HL-60 (cell line): ENCODE measurements at regions not wholly inside any gene's neighbourhood (a gene's known extent, or its start where the extent isn't known, plus 50 kb on each side); places are given as distances from the start of the nearest gene placed in this dataset.

Experiments
- DNase-seq, 2 experiments: peaks; one replicate each; pipeline ENCODE4 v3.0.0-alpha.2; 2010 to 2020; ENCODE audit warnings: low read depth in 1 of 2, low spot score in 1 of 2
- H3K27ac ChIP-seq: fragments of 250-450 bp; sonication (Bioruptor Pico); replicated peaks from 2 replicates; pipeline ENCODE4 v1.5.1; 2020; ENCODE audit warnings: mild to moderate bottlenecking, moderate library complexity
- H3K27me3 ChIP-seq: fragments of 250-450 bp; sonication (Bioruptor Pico); 2 replicates; pipeline ENCODE4 v1.5.1; 2021; ENCODE audit warnings: mild to moderate bottlenecking, moderate library complexity; ENCODE audit not compliant: insufficient read depth, poor library complexity, severe bottlenecking
- H3K4me3 ChIP-seq: replicated peaks from 2 replicates; pipeline ENCODE4 v1.5.1; 2011; ENCODE audit warnings: mild to moderate bottlenecking, control low read depth, low read length; ENCODE audit not compliant: insufficient read depth
- CTCF ChIP-seq: IDR thresholded peaks from one replicate; pipeline ENCODE4 v1.5.1; 2011; ENCODE audit warnings: low read length, control low read depth, inconsistent platforms; ENCODE audit not compliant: insufficient read depth
- GABPA ChIP-seq: IDR thresholded peaks from 2 replicates; pipeline ENCODE4 v1.6.1; 2012; ENCODE audit warnings: low read depth
- POLR2AphosphoS5 ChIP-seq: IDR thresholded peaks from 2 replicates; pipeline ENCODE4 v1.6.1; 2012; ENCODE audit warnings: low read depth
- REST ChIP-seq: IDR thresholded peaks from 2 replicates; pipeline ENCODE4 v1.6.1; 2012; ENCODE audit warnings: low read depth; ENCODE audit not compliant: insufficient replicate concordance
- SPI1 ChIP-seq: IDR thresholded peaks from 2 replicates; pipeline ENCODE4 v1.6.1; 2012; ENCODE audit warnings: low read depth, mild to moderate bottlenecking, borderline replicate concordance

GRCh38 chr13:63896321-63896720, 2480.7 kb upstream of the PCDH20 start:
- DNase-seq = no peak
- Histone ChIP-seq H3K27me3 (no peaks in the 10 kb centered on the region), H3K4me3 (no peak overlapping the region), H3K27ac (no peak overlapping the region)
- TF ChIP-seq CTCF (no peak), POLR2AphosphoS5 (no peak)

DNA sequence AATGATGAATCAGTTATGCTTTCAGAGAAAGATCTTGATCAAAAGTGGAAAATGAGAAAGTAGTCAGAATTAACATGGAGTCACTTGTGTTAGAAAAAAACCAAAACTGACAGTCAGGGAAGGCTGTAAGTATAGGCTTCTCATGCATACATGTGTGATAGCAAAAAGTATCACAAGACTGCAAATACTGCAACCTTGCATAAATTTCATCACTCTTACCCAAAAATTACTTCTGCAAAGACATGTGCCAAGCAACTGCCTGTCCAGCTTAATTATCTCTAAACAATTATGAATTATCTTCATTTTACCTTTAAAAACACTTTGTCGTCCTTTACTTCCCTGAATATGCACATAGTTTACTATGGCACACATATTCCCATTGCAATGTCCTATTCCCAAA, 2466.4 kb upstream of the PCDH20 start:
- DNase-seq = no peak
- H3K27me3 ChIP-seq = no peaks in the 10 kb centered on the region
- H3K4me3 ChIP-seq = no peak overlapping the region
- no peak overlapping the region for H3K27ac ChIP-seq
- TF ChIP-seq POLR2AphosphoS5 = no peak
- no peak for TF ChIP-seq SPI1
- TF ChIP-seq GABPA = no peak
- no peak for TF ChIP-seq REST
- no peak for TF ChIP-seq CTCF

GRCh38 chr13:63880705-63881104, 2465.1 kb upstream of the PCDH20 start:
- TF ChIP-seq SPI1 (no peak), POLR2AphosphoS5 (no peak), REST (no peak), CTCF (no peak), GABPA (no peak)
- no peak for DNase-seq
- H3K27me3 ChIP-seq = no peaks in the 10 kb centered on the region
- no peak overlapping the region for H3K27ac ChIP-seq
- no peak overlapping the region for H3K4me3 ChIP-seq

DNA sequence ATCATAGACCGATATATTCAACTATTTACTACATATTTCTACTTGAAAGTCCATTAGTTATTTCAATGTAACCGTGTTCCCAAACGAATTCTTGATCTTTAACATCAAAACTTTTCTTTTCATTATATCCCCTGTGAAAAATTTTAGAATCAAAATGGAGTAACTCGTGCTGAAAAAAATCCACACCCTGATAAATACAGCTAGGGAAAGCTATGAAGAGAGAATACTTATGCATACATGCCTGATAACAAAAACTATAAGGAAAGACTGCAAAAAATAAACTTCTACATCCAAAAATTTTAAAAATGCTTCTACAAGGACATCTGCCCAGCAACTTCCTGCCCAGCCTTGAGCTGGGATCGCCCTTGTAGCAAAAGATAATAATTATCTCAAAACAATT, 2458.3 kb upstream of the PCDH20 start:
- Histone ChIP-seq H3K27ac (no peak overlapping the region), H3K27me3 (no peaks in the 10 kb centered on the region), H3K4me3 (no peak overlapping the region)
- no peak for DNase-seq
- no peak for TF ChIP-seq CTCF
- no peak for TF ChIP-seq POLR2AphosphoS5
- no peak for TF ChIP-seq REST
- no peak for TF ChIP-seq GABPA
- TF ChIP-seq SPI1 = no peak
